Activated CD4-positive, alpha-beta memory T cell treated with anti-CD3 and anti-CD28 coated beads, Interleukin-2, amount 10 ng/mL, durations not matched to agents 7 days and 5 days (primary cell): ENCODE measurements at regions not wholly inside any gene's neighbourhood (a gene's known extent, or its start where the extent isn't known, plus 50 kb on each side); places are given as distances from the start of the nearest gene placed in this dataset.

ENCODE experiments used
- CTCF ChIA-PET: fragments of 350-600 bp; sonication (Branson Sonifier 250); formaldehyde crosslinking; loops from one replicate; lab custom pipeline; 2021; ENCODE audit warnings: antibody characterized with exemption, inconsistent platforms; lab: Charles Lee
- POLR2A ChIA-PET: fragments of 350-600 bp; sonication (Branson Sonifier 250); formaldehyde crosslinking; loops from one replicate; lab custom pipeline; 2021; ENCODE audit warnings: antibody characterized with exemption; lab: Charles Lee
- DNase-seq: peaks from one replicate; pipeline ENCODE4 v3.0.0-alpha.2; 2020
- H3K27ac Mint-ChIP-seq: one replicate; pipeline ENCODE4 v1.8.0; 2021; ENCODE audit warnings: mild to moderate bottlenecking, mixed read lengths
- H3K27me3 Mint-ChIP-seq: one replicate; pipeline ENCODE4 v1.8.0; 2021; ENCODE audit warnings: mixed read lengths
- H3K36me3 Mint-ChIP-seq: one replicate; pipeline ENCODE4 v1.8.0; 2021; ENCODE audit warnings: low read depth, mixed read lengths
- H3K4me1 Mint-ChIP-seq: one replicate; pipeline ENCODE4 v1.8.0; 2021; ENCODE audit warnings: mixed read lengths
- H3K4me3 Mint-ChIP-seq: one replicate; pipeline ENCODE4 v1.8.0; 2021; ENCODE audit warnings: mild to moderate bottlenecking, mixed read lengths
- H3K9me3 Mint-ChIP-seq: one replicate; pipeline ENCODE4 v1.8.0; 2021; ENCODE audit warnings: mixed read lengths

DNA sequence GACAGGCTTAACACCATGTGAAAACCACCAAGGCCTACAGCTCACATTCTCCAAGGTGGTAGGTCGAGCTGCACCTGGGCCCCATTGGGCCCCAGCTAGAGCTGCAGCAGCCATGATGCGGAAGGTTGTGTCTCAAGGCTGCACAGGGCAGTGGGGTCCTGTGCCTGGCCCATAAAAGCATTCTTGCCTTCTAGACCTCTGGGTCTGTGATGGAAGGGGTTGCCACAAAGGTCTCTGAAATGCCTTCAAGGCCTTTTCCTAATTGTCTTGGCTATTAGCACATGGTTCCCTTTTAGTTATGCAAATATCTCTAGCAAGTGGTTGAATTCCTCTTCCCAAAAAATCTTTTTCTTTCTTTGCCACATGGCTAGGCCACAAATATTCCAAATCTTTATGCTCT is 52.5 kb upstream of the C11orf58 start:
- Mint-ChIP-seq H3K9me3 (no peaks in the 10 kb centered on the region), H3K27me3 (no peaks in the 10 kb centered on the region), H3K36me3 (no peaks in the 10 kb centered on the region), H3K4me3 (no peak overlapping the region), H3K4me1 (no peaks in the 10 kb centered on the region), H3K27ac (no peak overlapping the region)
- DNase-seq = no peak
- POLR2A ChIA-PET = no interaction called here
- CTCF ChIA-PET = interaction anchor here (1.0 kb wide), 1 partner anchor 72 kb away, joined by 3 read pairs; no protein-coding TSS in a partner anchor

DNA sequence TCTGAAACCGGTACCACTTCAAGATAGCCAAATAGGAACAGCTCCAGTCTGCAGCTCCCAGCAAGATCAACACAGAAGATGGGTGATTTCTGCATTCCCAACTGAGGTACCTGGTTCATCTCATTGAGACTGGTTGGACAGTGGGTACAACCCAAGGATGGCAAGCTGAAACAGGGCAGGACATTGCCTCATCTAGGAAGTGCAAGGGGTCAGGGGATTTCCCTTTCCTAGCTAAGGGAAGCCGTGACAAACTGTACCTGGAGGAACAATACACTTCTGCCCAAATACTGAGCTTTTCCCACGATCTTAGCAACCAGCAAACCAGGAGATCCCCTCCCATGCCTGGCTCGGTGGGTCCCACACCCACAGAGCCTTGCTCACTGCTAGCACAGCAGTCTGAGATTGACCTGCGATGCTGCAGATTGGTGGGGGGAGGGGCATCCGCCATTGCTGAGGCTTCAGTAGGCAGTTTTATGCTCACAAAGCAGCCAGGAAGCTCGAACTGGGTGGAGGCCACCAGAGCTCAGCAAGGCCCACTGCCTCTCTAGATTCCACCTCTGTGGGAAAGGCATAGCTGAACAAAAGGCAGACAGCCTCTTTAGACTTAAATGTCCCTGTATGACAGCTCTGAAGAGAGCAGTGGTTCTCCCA is 59.9 kb upstream of the C11orf58 start:
- Mint-ChIP-seq H3K4me1 (no peaks in the 10 kb centered on the region), H3K36me3 (no peaks in the 10 kb centered on the region), H3K27ac (no peak overlapping the region), H3K9me3 (peaks cover 3% of the 10 kb centered on the region), H3K27me3 (peaks cover 4% of the 10 kb centered on the region), H3K4me3 (no peak overlapping the region)
- DNase-seq = no peak
- POLR2A ChIA-PET = no interaction called here
- CTCF ChIA-PET = no interaction called here

- ChIA-PET POLR2A (no interaction called here), CTCF (no interaction called here)
- no peaks in the 10 kb centered on the region for H3K27me3 Mint-ChIP-seq
Measured at GRCh38 chr11:16669799-16670415, 68.5 kb upstream of the C11orf58 start.

GRCh38 chr11:16632295-16633200 is 105.9 kb upstream of the C11orf58 start:
- no peaks in the 10 kb centered on the region for H3K36me3 Mint-ChIP-seq
- no peaks in the 10 kb centered on the region for H3K4me1 Mint-ChIP-seq
- H3K27ac Mint-ChIP-seq = no peak overlapping the region
- peaks cover 4% of the 10 kb centered on the region for H3K9me3 Mint-ChIP-seq
- ChIA-PET CTCF (interaction anchor here (1.2 kb wide), 1 partner anchor 15 kb away, joined by 3 read pairs; no protein-coding TSS in a partner anchor), POLR2A (no interaction called here)
- no peak for DNase-seq
- no peaks in the 10 kb centered on the region for H3K27me3 Mint-ChIP-seq
- H3K4me3 Mint-ChIP-seq = no peak overlapping the region

More at GRCh38 chr11:16669799-16670415, 68.5 kb upstream of the C11orf58 start:
- H3K9me3 Mint-ChIP-seq = no peaks in the 10 kb centered on the region
- no peak for DNase-seq
- H3K4me3 Mint-ChIP-seq = no peak overlapping the region
- H3K36me3 Mint-ChIP-seq = no peaks in the 10 kb centered on the region
- no peaks in the 10 kb centered on the region for H3K4me1 Mint-ChIP-seq
- no peak overlapping the region for H3K27ac Mint-ChIP-seq

- no peak for DNase-seq
- H3K27me3 Mint-ChIP-seq = no peaks in the 10 kb centered on the region
- peaks cover 4% of the 10 kb centered on the region for H3K9me3 Mint-ChIP-seq
- CTCF ChIA-PET = no interaction called here
- no peaks in the 10 kb centered on the region for H3K4me1 Mint-ChIP-seq
- H3K36me3 Mint-ChIP-seq = no peaks in the 10 kb centered on the region
- POLR2A ChIA-PET = no interaction called here
- H3K4me3 Mint-ChIP-seq = no peak overlapping the region
- H3K27ac Mint-ChIP-seq = no peak overlapping the region
Measured at GRCh38 chr11:16630651-16631050, 107.8 kb upstream of the C11orf58 start.

- ChIA-PET POLR2A (no interaction called here), CTCF (no interaction called here)
- H3K27ac Mint-ChIP-seq = no peak overlapping the region
- no peaks in the 10 kb centered on the region for H3K9me3 Mint-ChIP-seq
- H3K4me3 Mint-ChIP-seq = no peak overlapping the region
- no peaks in the 10 kb centered on the region for H3K36me3 Mint-ChIP-seq
- peaks cover 9% of the 10 kb centered on the region for H3K4me1 Mint-ChIP-seq
- H3K27me3 Mint-ChIP-seq = peaks cover 21% of the 10 kb centered on the region
- DNase-seq = no peak
Measured at GRCh38 chr11:16618431-16618830, 120.0 kb upstream of the C11orf58 start.

DNA sequence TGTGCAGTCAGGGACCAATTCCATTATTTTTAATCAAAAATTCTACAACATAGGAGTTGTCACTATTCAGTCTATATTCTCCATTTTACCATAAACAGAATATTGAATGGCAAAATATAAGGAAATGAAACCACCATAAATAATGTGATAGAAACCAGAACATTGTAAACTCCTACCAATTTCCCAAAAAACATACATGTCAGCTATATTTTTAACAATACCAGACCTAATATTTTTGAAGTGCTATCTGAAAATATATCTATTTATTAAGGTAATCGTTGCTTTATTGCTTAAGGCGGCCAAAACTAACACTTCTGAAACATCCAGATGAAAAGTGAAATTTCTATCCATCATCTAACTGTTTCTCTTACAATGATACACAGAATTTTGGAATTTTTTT is 123.0 kb upstream of the C11orf58 start:
- no peaks in the 10 kb centered on the region for H3K9me3 Mint-ChIP-seq
- ChIA-PET CTCF (no interaction called here), POLR2A (no interaction called here)
- peaks cover 46% of the 10 kb centered on the region for H3K27me3 Mint-ChIP-seq
- no peak overlapping the region for H3K4me3 Mint-ChIP-seq
- DNase-seq = no peak
- no peaks in the 10 kb centered on the region for H3K36me3 Mint-ChIP-seq
- H3K4me1 Mint-ChIP-seq = peaks cover 19% of the 10 kb centered on the region
- H3K27ac Mint-ChIP-seq = no peak overlapping the region

DNA sequence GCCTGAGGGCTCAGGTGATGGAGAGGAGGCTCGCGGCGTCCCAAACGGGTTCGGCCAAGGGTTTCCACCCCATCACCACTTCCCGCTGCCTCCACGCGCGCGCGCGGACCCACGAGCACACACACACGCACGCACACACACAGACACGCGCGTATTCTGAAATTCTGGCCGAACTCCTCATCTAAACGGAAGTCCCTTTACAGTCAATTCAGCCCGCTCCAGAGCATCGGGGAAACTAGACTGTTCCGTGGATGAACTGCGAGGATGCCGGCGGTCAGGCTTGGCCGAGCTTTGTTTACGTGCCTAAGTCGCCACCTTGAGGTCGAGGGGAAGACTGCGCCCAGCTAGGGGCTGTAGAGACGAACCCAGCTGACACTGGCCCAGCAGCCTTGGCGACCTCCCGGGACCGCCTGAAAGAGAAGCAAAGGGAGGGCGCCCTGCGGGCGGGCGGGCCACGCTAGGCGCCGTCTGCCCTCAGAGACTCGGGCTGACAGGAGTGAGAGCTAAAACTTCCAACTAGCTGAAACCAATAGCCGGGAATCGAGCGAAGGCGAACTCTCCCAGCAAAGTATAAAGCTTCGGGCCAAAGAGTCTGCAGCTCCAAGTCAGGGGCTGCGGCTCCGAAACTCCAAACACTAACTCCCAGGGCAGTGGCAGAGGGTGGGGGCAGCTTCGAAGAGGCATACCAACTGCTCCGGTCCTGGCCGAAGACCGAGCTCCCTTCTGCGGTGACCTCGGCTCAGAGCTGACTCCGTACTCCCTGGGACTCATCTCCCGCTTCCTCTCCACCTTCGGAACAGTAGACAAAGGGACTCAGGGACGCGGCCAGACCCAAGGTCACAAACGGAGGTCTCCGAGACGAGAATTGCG is 124.7 kb upstream of the C11orf58 start:
- ChIA-PET POLR2A (interaction anchor here (1.9 kb wide), 1 partner anchor 124 kb away, joined by 5 read pairs; the partner anchor contains the start of gene C11orf58), CTCF (interaction anchor here (0.6 to 2.6 kb wide), 23 partner anchors 8 to 1190 kb away, joined by 3 to 25 read pairs (median 5); no protein-coding TSS in a partner anchor)
- peaks cover 19% of the 10 kb centered on the region for H3K4me1 Mint-ChIP-seq
- peak; percentile 69 for DNase-seq
- H3K4me3 Mint-ChIP-seq = peak overlapping the region; percentile 46
- peaks cover 46% of the 10 kb centered on the region for H3K27me3 Mint-ChIP-seq
- H3K36me3 Mint-ChIP-seq = no peaks in the 10 kb centered on the region
- no peaks in the 10 kb centered on the region for H3K9me3 Mint-ChIP-seq
- no peak overlapping the region for H3K27ac Mint-ChIP-seq

DNA sequence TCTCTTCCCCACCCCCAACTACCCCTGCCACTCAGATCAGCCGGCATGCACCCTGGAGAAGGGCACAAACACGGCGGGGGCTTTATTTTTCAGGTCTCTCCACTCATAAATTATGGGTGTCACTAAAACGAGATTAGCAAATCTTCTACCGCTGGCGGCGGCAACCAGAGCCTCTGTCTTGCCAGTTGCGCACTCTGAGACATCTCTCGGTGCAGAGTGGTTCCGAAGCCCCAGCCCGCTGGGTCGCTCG is 125.3 kb upstream of the C11orf58 start:
- H3K27ac Mint-ChIP-seq = no peak overlapping the region
- peaks cover 46% of the 10 kb centered on the region for H3K27me3 Mint-ChIP-seq
- CTCF ChIA-PET = interaction anchor here (0.6 to 2.6 kb wide), 17 partner anchors 8 to 1189 kb away, joined by 3 to 25 read pairs (median 5); no protein-coding TSS in a partner anchor
- peaks cover 19% of the 10 kb centered on the region for H3K4me1 Mint-ChIP-seq
- no peak for DNase-seq
- POLR2A ChIA-PET = interaction anchor here (1.9 kb wide), 1 partner anchor 125 kb away, joined by 5 read pairs; the partner anchor contains the start of gene C11orf58
- H3K9me3 Mint-ChIP-seq = no peaks in the 10 kb centered on the region
- H3K4me3 Mint-ChIP-seq = peak overlapping the region; percentile 46
- H3K36me3 Mint-ChIP-seq = no peaks in the 10 kb centered on the region

GRCh38 chr11:16612566-16613261 is 125.7 kb upstream of the C11orf58 start:
- no peaks in the 10 kb centered on the region for H3K9me3 Mint-ChIP-seq
- ChIA-PET CTCF (interaction anchor here (1.8 to 2.6 kb wide), 2 partner anchors 7 to 137 kb away, joined by 4 to 25 read pairs; no protein-coding TSS in a partner anchor), POLR2A (interaction anchor here (1.9 kb wide), 1 partner anchor 125 kb away, joined by 5 read pairs; the partner anchor contains the start of gene C11orf58)
- H3K27me3 Mint-ChIP-seq = peaks cover 46% of the 10 kb centered on the region
- no peak for DNase-seq
- no peaks in the 10 kb centered on the region for H3K36me3 Mint-ChIP-seq
- peaks cover 19% of the 10 kb centered on the region for H3K4me1 Mint-ChIP-seq
- no peak overlapping the region for H3K4me3 Mint-ChIP-seq
- H3K27ac Mint-ChIP-seq = no peak overlapping the region

DNA sequence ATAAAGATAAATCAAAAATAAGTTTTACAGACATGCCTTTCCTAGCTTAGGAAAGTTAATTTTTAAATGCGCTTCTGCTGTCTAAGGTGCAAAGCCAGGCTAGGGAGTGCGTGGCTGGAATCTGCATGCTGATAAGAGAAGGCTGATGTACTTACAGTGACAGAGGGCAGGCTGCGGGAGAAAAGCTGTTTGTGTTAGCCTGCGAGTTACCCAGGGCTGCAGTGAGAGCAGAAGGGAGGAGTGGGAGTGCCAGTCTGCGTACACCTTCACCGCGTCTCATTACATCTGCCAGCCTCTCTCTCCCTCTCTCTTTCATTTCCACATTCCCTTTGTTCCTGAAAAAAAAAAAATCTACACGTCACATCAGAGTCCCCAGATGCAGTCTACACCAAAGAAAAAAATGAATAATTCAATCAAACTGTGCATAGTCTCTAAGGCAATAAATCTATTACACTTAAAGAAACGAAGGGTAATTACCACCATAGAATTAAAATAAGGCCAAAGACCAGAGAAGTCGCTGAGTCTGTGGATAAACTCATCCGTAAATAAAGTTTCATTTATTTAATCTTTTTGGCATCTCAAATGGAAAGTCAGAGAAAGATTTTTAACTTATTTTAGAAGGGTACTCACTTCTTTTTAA is 126.4 kb upstream of the C11orf58 start:
- ChIA-PET POLR2A (no interaction called here), CTCF (no interaction called here)
- H3K27me3 Mint-ChIP-seq = peaks cover 46% of the 10 kb centered on the region
- no peak overlapping the region for H3K4me3 Mint-ChIP-seq
- H3K36me3 Mint-ChIP-seq = no peaks in the 10 kb centered on the region
- no peak overlapping the region for H3K27ac Mint-ChIP-seq
- peaks cover 19% of the 10 kb centered on the region for H3K4me1 Mint-ChIP-seq
- no peaks in the 10 kb centered on the region for H3K9me3 Mint-ChIP-seq
- DNase-seq = no peak
